NB4 (cell line): ENCODE measurements at regions not wholly inside any gene's neighbourhood (a gene's known extent, or its start where the extent isn't known, plus 50 kb on each side); places are given as distances from the start of the nearest gene placed in this dataset.

Experiments
- DNase-seq: peaks from one replicate; pipeline ENCODE4 v3.0.0; 2010; ENCODE audit warnings: low read depth
- H3K4me3 ChIP-seq: one replicate; pipeline ENCODE4 v1.5.1; 2011; ENCODE audit warnings: mild to moderate bottlenecking, low read depth, low read length, moderate library complexity
- MAX ChIP-seq: IDR thresholded peaks from 2 replicates; pipeline ENCODE4 v1.6.1; 2011; ENCODE audit warnings: low read depth, low read length
- MYC ChIP-seq: IDR thresholded peaks from 2 replicates; pipeline ENCODE4 v1.6.1; 2011; ENCODE audit warnings: low read depth, low read length
- POLR2A ChIP-seq: IDR thresholded peaks from 2 replicates; pipeline ENCODE4 v1.6.1; 2011; ENCODE audit warnings: mild to moderate bottlenecking; ENCODE audit not compliant: insufficient read length; ENCODE audit errors: extremely low read depth
- TF ChIP-seq, protein P1 (sequence below): IDR thresholded peaks from one replicate; pipeline ENCODE4 v1.5.1; 2012; ENCODE audit warnings: low read depth, low read length

DNA sequence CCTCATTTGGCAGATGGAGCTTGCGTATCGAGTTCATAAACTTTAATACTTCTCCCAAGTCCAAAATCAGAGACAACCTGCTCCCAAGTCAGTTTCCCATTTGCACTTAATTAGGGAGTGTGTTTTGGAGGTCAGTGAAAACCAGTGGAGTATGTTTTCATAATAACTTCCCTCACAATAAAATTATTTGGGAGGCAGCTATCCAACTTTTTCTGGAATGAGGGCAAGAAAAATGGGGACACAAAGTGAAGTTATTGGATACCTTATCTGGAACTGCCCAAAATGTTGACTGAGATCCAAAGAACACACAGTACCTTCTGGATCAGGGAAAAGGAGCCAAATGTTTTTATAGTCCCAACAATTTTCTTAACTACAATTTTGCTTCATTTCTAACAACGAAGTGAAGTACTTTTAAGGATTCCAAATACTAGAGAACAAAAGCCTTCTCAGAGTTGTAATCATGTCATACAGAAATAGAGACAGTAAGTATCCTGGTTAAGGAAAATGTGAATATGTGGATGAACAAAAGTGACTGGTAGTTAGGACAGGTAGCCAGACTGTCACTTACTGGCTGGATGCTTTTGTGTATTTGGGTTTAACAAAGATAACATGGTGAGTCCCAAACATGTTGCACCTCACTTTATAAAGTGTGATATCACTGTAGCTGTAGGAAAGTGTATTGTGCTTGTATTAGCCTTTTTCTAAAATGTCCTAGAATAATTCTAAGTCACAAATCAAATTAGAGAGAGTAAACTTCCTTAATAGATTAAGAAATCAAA lies 325.0 kb downstream of the HLX start:
- no peak for DNase-seq
- no peak overlapping the region for H3K4me3 ChIP-seq
- TF ChIP-seq POLR2A, result no peak
- TF ChIP-seq, protein P1, sequence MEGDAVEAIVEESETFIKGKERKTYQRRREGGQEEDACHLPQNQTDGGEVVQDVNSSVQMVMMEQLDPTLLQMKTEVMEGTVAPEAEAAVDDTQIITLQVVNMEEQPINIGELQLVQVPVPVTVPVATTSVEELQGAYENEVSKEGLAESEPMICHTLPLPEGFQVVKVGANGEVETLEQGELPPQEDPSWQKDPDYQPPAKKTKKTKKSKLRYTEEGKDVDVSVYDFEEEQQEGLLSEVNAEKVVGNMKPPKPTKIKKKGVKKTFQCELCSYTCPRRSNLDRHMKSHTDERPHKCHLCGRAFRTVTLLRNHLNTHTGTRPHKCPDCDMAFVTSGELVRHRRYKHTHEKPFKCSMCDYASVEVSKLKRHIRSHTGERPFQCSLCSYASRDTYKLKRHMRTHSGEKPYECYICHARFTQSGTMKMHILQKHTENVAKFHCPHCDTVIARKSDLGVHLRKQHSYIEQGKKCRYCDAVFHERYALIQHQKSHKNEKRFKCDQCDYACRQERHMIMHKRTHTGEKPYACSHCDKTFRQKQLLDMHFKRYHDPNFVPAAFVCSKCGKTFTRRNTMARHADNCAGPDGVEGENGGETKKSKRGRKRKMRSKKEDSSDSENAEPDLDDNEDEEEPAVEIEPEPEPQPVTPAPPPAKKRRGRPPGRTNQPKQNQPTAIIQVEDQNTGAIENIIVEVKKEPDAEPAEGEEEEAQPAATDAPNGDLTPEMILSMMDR, result no peak
- TF ChIP-seq MAX, result no peak
- TF ChIP-seq MYC, result no peak

DNA sequence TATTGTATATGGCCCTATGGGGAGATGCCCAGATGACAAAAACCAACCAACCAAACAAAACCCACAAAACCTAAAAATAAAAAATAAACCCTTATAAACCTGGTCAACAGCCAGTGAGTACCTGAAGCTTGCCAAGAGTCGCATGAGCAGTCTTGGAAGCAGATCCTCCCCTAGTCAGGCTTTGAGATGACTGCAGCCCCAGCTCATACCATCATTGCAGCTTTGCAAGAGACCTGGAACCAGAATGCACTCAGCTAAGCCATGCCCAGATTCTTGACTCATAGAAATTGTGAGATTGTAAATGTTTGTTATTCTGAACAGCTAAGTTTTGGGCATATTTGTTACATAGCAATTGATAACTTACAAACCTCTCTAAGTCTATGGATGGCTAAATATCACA lies 326.8 kb downstream of the HLX start:
- no peak for DNase-seq
- H3K4me3 ChIP-seq, result no peak overlapping the region
- no peak for TF ChIP-seq MYC
- TF ChIP-seq POLR2A, result no peak
- TF ChIP-seq MAX, result no peak
- TF ChIP-seq, protein P1, result no peak

DNA sequence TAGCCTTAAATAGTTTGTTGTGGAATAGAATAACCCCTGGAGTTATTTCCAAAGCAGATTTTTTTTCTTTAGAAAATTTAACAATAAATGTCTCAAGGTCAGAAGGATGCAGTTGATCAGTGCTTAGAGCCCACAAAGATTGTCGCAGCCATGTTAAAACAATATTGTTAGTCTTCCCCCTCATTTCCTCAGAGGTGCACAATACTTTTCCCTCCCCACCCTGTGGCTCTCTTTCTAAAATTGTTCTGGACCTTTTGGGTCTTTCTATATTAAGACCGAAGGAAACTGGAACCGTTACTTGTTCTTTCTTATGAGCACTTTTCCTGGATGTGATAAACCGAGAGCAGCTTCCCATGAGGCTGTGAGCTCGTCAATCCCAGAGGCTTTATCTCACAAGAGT lies 333.7 kb downstream of the HLX start:
- TF ChIP-seq MYC, result no peak
- no peak for TF ChIP-seq MAX
- TF ChIP-seq, protein P1, result no peak
- TF ChIP-seq POLR2A, result no peak
- no peak overlapping the region for H3K4me3 ChIP-seq
- no peak for DNase-seq

DNA sequence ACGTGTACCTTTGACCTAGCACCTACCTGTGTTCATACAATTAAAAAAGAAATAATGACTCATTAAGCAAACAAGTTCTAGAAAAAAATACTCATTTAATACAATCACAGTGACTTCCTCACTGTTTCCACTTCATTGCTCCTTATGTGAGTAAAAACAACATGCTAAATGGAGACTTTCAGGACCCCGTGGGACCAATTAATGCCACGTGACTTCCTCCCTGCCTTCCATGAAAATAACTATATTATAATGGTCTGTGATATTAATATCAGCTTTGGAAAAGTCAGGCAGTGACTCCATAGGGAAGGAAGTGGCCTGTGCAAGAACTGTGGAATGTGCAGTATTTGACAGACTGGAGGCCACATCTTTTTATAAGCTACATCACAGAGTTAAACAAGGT lies 337.8 kb downstream of the HLX start:
- H3K4me3 ChIP-seq, result no peak overlapping the region
- TF ChIP-seq MAX, result no peak
- TF ChIP-seq, protein P1, result no peak
- no peak for TF ChIP-seq POLR2A
- no peak for TF ChIP-seq MYC
- no peak for DNase-seq

GRCh38 chr1:221223281-221223680 lies 344.0 kb downstream of the HLX start:
- TF ChIP-seq MYC (no peak), MAX (no peak), POLR2A (no peak)
- TF ChIP-seq, protein P1, result no peak
- H3K4me3 ChIP-seq, result no peak overlapping the region
- no peak for DNase-seq

GRCh38 chr1:221227460-221227859 lies 348.2 kb downstream of the HLX start:
- no peak for TF ChIP-seq MYC
- no peak for TF ChIP-seq MAX
- no peak for TF ChIP-seq POLR2A
- TF ChIP-seq, protein P1, result no peak
- H3K4me3 ChIP-seq, result no peak overlapping the region
- DNase-seq, result no peak
